ENCODE measurements at regions not wholly inside any gene's neighbourhood (a gene's known extent, or its start where the extent isn't known, plus 50 kb on each side); places are given as distances from the start of the nearest gene placed in this dataset.

- TF ChIP-seq CTCF (IDR thresholded peaks at IDR 0.05; ENCODE audit: extremely low read depth in 1 of 2, insufficient read depth in 1 of 2, low read depth in 1 of 2, low read length in 2 of 2) (no peak), POLR2AphosphoS5 (IDR thresholded peaks at IDR 0.05; ENCODE audit: insufficient read depth, low read depth, low read length) (no peak), POLR2A (IDR thresholded peaks at IDR 0.05; ENCODE audit: low read depth, low read length) (no peak)
Observed at GRCh38 chr4:96342196-96342595, 502.3 kb downstream of the PDHA2 start.
